Activated CD4-positive, alpha-beta T cell treated with anti-CD3 and anti-CD28 coated beads for 4 hours (primary cell): ENCODE measurements at regions not wholly inside any gene's neighbourhood (a gene's known extent, or its start where the extent isn't known, plus 50 kb on each side); places are given as distances from the start of the nearest gene placed in this dataset.

Source experiments
- DNase-seq, 2 donors: peaks; one replicate each; pipeline ENCODE4 v3.0.0-alpha.2; 2020

GRCh38 chr5:8399471-8399870 lies 530.5 kb downstream of the MTRR start:
- no peak for DNase-seq

- no peak for DNase-seq
Measured at GRCh38 chr5:8408258-8408657, 539.3 kb downstream of the MTRR start.

- DNase-seq: no peak
Measured at GRCh38 chr5:8410618-8411017, 541.7 kb downstream of the MTRR start.

GRCh38 chr5:8413975-8414374 lies 545.0 kb downstream of the MTRR start:
- DNase-seq: no peak

- no peak for DNase-seq
Measured at GRCh38 chr5:8417316-8418048, 548.5 kb downstream of the MTRR start.

GRCh38 chr5:8418049-8418426 lies 549.1 kb downstream of the MTRR start:
- no peak for DNase-seq

- no peak for DNase-seq
Measured at GRCh38 chr5:8429778-8430758, 561.1 kb downstream of the MTRR start.

- no peak for DNase-seq
Measured at GRCh38 chr5:8434501-8434900, 565.6 kb downstream of the MTRR start.

- DNase-seq: no peak
Measured at GRCh38 chr5:8436924-8437323, 568.0 kb downstream of the MTRR start.

GRCh38 chr5:8445139-8445538 lies 576.2 kb downstream of the MTRR start:
- DNase-seq: no peak

GRCh38 chr5:8446179-8446578 lies 577.2 kb downstream of the MTRR start:
- no peak for DNase-seq

GRCh38 chr5:8456846-8457186 lies 587.9 kb downstream of the MTRR start:
- DNase-seq: no peak

- peak; percentile 81 to 86 for DNase-seq
Measured at GRCh38 chr5:8457187-8458037, 588.5 kb downstream of the MTRR start.

GRCh38 chr5:8458038-8458383 lies 589.1 kb downstream of the MTRR start:
- no peak for DNase-seq

GRCh38 chr5:8461543-8461942 lies 592.6 kb downstream of the MTRR start:
- DNase-seq: no peak

- no peak for DNase-seq
Measured at GRCh38 chr5:8462565-8462964, 593.6 kb downstream of the MTRR start.

GRCh38 chr5:8470489-8470888 lies 601.5 kb downstream of the MTRR start:
- DNase-seq: no peak

- DNase-seq: no peak
Measured at GRCh38 chr5:8471581-8471980, 602.6 kb downstream of the MTRR start.

- no peak for DNase-seq
Measured at GRCh38 chr5:8473016-8473415, 604.1 kb downstream of the MTRR start.

- no peak for DNase-seq
Measured at GRCh38 chr5:8473827-8474568, 605.0 kb downstream of the MTRR start.

- no peak for DNase-seq
Measured at GRCh38 chr5:8474569-8474930, 605.6 kb downstream of the MTRR start.

GRCh38 chr5:8478326-8478725 lies 609.4 kb downstream of the MTRR start:
- DNase-seq: no peak

- no peak for DNase-seq
Measured at GRCh38 chr5:8481007-8481406, 612.1 kb downstream of the MTRR start.
